HG02970 (cell line): ENCODE measurements at regions not wholly inside any gene's neighbourhood (a gene's known extent, or its start where the extent isn't known, plus 50 kb on each side); places are given as distances from the start of the nearest gene placed in this dataset.
"Not testable (repeated sequence)": the region's sequence is repeated elsewhere in the genome, so short reads cannot be mapped to it uniquely, and the experiment has no call there.

Experiments used
- ATAC-seq: cut with Tn5 transposase; IDR thresholded peaks from one replicate; pipeline ENCODE4 v1.9.1; 2021; ENCODE audit warnings: mild to moderate bottlenecking, moderate library complexity, moderate number of reproducible peaks; ENCODE audit not compliant: unreplicated experiment, low FRiP score

GRCh38 chr6:150733726-150734125 is 131.8 kb upstream of the MTHFD1L start:
- no peak for ATAC-seq

DNA sequence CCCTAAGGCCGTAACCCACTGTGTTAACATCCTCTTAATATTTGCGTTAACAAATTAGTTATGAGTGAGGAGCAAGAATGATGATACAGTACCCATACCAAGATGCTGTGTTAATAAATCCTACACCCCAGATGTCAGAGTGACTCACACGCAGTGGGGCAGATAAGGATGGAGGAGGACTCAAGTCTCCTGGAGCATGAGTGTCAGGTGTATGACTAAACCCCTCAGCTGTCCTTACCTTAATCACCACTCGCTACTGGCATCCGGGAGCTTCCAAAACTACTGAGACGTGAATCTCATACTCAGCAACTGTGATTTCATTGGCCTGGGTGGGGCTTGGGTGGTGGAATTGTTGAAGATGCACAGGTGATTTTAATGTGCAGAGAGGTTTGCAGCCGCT is 131.3 kb upstream of the MTHFD1L start:
- no peak for ATAC-seq

DNA sequence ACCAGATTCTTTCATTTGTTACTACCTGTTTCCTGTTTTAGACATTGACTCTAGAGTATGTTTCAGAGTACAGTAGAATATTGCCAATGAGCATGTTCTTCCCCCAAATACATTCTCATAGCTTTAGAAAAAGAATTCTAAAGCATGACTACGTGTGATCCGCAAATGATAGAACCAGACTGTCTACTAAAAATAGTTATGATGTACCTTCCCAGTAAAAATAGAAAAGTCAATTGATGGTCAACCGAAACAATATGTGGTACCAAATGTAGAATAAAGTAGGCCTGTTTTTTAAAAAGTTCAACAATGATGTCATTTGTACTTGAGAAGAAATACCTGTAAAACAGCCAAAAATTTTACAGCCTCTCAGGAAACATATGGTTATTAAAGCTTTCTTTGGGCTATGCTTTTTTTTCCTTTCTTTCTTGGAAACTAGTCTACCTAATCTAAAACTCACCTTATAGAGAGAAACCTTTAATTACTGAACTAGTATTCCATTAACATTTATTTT is 130.1 kb upstream of the MTHFD1L start:
- no peak for ATAC-seq

GRCh38 chr6:150738092-150738629 is 127.3 kb upstream of the MTHFD1L start:
- ATAC-seq = no peak

GRCh38 chr6:150739711-150740349 is 125.7 kb upstream of the MTHFD1L start:
- ATAC-seq = no peak

GRCh38 chr6:150740453-150740852 is 125.0 kb upstream of the MTHFD1L start:
- ATAC-seq = no peak

DNA sequence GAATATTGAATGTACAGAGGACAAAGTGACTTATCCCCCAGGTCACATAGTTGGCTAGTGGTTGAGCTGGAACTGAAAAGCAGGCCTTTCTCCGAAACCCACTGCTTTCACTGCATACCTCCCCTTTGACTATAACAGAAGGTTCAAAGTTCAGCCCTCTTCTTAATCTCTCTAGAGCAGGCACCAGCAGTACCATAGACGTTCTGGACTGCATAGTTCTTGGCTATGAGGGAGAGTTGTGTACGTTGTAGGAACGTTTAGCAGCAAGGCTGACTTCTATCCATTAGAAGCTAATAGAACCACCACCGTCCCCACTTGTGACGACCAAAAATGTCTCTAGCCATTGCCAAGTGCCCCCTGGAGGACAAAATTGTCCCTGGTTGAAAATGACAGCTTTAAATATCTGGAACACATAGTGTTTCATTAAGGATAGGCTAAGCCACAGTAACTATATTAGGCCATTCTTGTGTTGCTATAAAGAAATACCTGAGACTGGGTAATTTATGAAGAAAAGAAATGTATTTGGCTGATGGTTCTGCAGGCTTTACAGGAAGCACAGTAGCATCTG is 123.8 kb upstream of the MTHFD1L start:
- ATAC-seq = no peak

- ATAC-seq = no peak
Measured at GRCh38 chr6:150744522-150745260, 120.8 kb upstream of the MTHFD1L start.

- ATAC-seq = no peak
Measured at GRCh38 chr6:150745896-150746295, 119.6 kb upstream of the MTHFD1L start.

DNA sequence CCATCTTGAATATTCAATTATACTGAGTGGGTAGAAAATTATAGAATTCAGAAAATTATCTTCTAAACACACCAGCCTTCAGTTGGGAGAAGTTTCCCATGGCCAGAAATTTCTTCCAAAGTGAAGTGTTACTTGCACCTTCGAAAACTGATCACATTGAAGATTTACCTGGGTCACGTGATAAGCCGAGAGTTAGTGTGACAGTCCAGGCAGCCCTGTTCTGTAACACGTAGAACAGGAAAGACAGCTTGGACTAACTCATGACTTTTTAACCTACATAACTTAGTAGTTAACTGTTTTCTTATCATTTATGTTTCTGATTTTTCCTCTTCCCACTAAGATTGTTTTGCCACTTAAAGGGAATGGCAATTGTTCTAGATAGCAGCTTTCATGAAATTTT is 118.3 kb upstream of the MTHFD1L start:
- no peak for ATAC-seq

GRCh38 chr6:150749091-150749670 is 116.3 kb upstream of the MTHFD1L start:
- ATAC-seq = no peak

GRCh38 chr6:150751296-150751695 is 114.2 kb upstream of the MTHFD1L start:
- no peak for ATAC-seq

DNA sequence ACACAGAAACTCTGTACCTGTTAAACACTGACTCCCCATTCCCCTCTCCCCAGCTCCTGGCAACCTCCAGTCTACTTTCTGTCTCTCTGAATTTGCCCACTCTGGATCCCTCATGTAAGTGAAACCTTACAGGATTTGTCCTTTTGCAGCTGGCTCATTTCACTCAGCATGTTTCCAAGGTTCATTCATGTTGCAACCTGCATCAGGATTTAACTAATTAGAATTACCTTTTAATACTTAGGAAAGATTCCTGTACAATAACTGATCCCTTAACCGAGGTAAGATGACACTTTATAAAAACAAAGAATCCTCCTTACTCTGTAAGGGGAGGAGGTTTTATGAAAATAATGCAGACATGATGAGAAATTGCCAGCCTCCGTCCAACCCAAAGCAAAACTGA is 113.1 kb upstream of the MTHFD1L start:
- no peak for ATAC-seq

DNA sequence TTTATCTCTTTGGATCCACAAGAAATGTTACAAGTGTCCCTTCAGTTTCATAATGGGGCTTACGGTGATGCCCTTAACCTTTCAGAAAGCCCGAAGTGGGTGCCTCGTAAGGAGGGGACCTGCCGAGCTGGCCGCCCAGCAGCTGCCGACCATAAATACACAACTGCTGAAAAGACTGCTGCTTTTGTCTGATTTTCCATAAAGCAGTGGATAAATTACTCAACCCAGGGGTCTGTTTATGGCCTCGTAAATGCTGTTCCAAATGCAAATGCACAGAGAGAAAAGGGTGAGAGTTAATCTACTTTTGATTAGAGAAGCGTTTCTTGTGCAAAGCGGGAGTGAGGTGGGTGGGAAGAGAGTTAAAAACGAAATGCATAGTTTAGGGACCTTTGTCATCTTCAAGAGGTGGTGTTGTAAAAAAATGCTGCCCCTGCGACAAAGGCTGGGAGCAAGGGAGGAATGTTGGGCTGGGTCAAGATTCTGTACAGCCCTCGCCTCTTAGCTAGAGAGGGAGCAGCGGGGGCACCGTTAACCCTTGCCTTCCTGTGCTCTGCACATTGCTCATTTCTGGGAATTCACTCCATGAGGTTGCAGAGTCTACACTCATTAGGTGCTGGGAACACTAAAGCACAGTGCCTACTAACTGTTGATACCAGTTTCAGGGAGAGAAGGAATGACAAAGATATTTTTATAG is 112.0 kb upstream of the MTHFD1L start:
- ATAC-seq = no peak

DNA sequence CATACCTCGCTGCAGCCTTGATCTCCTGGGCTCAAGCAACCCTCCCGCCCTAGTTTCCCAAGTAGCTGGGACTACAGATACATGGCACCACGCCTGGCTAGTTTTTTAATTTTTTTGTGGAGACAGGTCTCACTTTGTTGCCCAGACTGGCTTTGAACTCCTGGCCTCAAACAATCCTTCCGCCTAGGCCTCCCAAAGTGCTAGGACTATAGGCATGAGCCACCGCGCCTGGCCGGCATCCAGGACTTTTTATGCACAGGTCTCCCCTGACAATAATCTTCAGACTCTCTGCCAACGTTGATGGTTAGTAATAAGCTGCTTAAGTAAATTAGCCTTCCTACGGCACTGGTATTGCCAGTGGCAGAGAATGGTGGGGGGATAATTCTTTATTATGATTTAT is 110.5 kb upstream of the MTHFD1L start:
- no peak for ATAC-seq

DNA sequence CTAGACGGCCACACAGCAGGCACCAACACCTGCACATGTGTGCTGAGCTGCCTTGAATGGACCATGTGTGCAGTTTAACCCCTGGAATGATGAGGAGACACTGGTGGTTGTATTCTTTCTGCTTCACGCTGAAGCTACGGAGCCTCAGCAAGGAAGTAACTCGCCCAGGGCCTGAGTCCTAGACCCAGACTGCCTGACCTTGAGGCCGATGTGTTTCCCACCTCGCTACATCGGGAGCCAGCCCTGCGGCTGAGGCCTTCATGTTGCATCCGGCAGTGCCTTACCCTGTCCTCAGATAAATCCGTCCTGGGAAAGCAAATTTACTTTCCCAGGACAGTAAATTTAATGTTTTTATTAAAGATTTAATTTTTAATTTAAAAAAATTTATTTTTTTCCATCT is 110.0 kb upstream of the MTHFD1L start:
- ATAC-seq = no peak

DNA sequence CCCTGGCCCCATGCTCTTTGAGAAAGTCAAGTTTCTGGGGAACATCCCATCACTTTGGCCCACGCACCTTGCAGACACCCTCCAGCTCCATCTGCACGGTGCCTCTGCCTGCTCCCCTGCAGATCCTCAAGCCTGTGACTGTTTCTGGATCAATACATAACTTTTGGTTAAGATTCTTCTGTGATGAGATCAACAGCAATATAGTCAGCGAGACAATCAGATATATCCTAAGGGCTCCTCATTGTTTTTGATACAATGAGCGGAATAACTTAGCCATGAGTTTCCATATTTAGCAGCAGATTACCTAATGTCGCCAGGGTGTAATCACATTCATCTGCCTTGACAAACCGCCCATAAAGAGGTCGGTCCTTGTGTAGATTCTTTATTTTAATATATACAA is 109.3 kb upstream of the MTHFD1L start:
- ATAC-seq = no peak

DNA sequence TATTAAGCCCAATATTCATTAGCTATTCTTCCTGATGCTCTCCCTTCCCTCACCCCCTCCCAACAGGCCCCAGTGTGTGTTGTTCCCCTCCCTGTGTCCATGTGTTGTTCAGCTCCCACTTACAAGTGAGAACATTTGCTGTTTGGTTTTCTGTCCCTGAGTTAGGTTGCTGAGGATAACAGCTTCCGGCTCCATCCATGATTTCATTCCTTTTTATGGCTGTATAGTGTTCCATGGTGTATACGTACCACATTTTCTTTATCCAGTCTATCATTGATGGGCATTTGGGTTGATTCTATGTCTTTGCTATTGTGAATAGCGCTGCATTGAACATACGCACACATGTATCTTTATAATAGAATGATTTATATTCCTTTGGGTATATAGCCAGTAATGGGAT is 107.7 kb upstream of the MTHFD1L start:
- not testable (repeated sequence) for ATAC-seq

- no peak for ATAC-seq
Measured at GRCh38 chr6:150759483-150759882, 106.0 kb upstream of the MTHFD1L start.

- no peak for ATAC-seq
Measured at GRCh38 chr6:150761771-150762170, 103.7 kb upstream of the MTHFD1L start.
